Activated CD4-positive, alpha-beta memory T cell treated with anti-CD3 and anti-CD28 coated beads for 36 hours (primary cell): ENCODE measurements at regions not wholly inside any gene's neighbourhood (a gene's known extent, or its start where the extent isn't known, plus 50 kb on each side); places are given as distances from the start of the nearest gene placed in this dataset.

Experiments
- CTCF ChIA-PET: fragments of 350-600 bp; sonication (Branson Sonifier 250); formaldehyde crosslinking; loops from one replicate; lab custom pipeline; 2021; ENCODE audit warnings: antibody characterized with exemption, inconsistent platforms; lab: Charles Lee
- POLR2A ChIA-PET: fragments of 350-600 bp; sonication (Branson Sonifier 250); formaldehyde crosslinking; loops from one replicate; lab custom pipeline; 2021; ENCODE audit warnings: antibody characterized with exemption; lab: Charles Lee
- DNase-seq: peaks from one replicate; pipeline ENCODE4 v3.0.0-alpha.2; 2020
- H3K27ac Mint-ChIP-seq: one replicate; pipeline ENCODE4 v1.8.0; 2021; ENCODE audit warnings: mixed read lengths
- H3K27me3 Mint-ChIP-seq: one replicate; pipeline ENCODE4 v1.8.0; 2021; ENCODE audit warnings: mixed read lengths
- H3K36me3 Mint-ChIP-seq: one replicate; pipeline ENCODE4 v1.8.0; 2021; ENCODE audit warnings: mixed read lengths
- H3K4me1 Mint-ChIP-seq: one replicate; pipeline ENCODE4 v1.8.0; 2021; ENCODE audit warnings: low read depth, mixed read lengths
- H3K4me3 Mint-ChIP-seq: one replicate; pipeline ENCODE4 v1.8.0; 2021; ENCODE audit warnings: mild to moderate bottlenecking, mixed read lengths
- H3K9me3 Mint-ChIP-seq: one replicate; pipeline ENCODE4 v1.8.0; 2021; ENCODE audit warnings: mixed read lengths
- intact Hi-C: fragments of 100-400 bp; cut with micrococcal nuclease; formaldehyde crosslinking; loops from one replicate; pipeline ENCODE4 v1.15.1; 2023

DNA sequence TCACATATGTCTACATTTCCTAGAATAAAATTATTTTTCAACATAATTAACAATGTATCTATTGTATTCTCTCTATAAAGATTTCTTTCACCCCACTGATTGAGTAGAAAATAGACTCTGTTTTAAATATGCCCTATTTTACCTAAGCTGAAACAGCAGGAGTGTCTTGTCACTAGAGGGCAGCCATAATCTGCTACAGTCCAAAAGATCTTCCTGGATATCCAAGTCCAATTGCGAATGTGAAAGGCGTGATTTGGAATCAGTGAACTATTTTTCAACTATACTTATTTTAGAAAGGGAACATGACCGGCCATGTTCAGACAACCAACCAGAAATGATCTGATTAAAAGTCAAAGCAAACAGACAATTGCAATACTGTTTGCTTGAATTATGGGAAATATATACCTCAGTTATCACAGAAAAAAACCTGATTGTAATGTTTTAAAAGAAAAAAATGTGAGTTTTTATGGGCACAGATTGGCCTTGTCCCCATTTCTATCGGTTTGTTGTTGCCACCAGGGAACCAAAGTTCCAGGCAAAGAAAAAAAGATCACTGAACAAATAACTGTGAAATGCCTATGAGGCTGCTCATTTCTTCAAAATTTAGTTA lies 1211.0 kb upstream of the ADGRL4 start:
- intact Hi-C loops: no loop called here
- no peaks in the 10 kb centered on the region for H3K27me3 Mint-ChIP-seq
- H3K9me3 Mint-ChIP-seq: peaks cover 9% of the 10 kb centered on the region
- H3K36me3 Mint-ChIP-seq: no peaks in the 10 kb centered on the region
- DNase-seq: no peak
- CTCF ChIA-PET: no interaction called here
- no peak overlapping the region for H3K27ac Mint-ChIP-seq
- POLR2A ChIA-PET: no interaction called here
- no peak overlapping the region for H3K4me3 Mint-ChIP-seq
- no peaks in the 10 kb centered on the region for H3K4me1 Mint-ChIP-seq

DNA sequence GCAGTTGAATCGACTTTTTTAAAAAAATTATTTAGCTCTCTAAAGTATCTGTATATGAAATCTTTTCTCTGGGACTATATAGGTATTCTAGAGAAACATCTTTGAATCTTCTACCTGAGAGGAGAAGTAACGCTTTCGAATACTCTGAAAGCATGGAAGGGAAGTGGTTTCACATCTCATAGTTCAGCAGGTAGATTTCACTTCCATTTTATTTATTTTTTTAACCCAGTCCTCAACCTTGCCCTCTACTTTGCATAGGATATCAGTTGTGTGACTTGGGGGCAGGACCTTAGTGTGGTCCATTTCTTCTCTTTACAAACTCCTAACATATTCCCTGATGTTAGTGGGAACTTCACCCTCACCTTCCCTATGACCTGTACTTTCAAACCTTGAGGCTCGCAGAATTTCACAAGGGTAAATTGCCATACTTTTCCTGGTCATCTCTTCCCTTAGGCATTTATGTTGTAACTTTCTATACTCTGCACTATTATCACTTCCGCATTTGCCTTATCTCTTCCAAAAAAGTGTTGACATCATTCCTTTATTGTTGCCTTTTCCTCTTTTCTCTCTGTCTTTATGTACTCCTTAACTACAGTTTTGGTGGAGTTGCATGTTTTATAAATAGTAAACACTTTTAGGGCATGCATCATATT lies 1208.5 kb upstream of the ADGRL4 start:
- CTCF ChIA-PET: no interaction called here
- Mint-ChIP-seq H3K9me3 (peaks cover 9% of the 10 kb centered on the region), H3K36me3 (no peaks in the 10 kb centered on the region), H3K27ac (no peak overlapping the region), H3K27me3 (no peaks in the 10 kb centered on the region), H3K4me1 (no peaks in the 10 kb centered on the region), H3K4me3 (no peak overlapping the region)
- intact Hi-C loops: no loop called here
- POLR2A ChIA-PET: no interaction called here
- no peak for DNase-seq

DNA sequence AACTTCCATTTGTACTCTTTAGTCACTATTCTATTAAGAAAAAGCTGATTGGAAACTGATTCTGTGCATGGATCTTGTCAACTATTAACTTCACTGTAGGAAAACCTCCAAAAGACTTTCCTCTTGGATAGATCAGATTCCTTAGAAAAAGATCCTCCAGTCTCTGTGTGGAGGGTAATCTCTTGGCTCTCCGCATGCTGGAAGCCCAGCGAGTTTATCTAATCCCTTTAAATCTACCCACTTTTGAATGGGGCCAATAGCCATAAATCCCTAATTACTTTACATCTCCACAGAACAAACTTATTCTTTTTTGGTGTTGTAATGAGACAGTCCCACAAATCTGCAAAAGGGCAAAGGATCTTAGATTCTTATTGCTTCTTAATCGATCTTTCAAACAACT lies 1206.4 kb upstream of the ADGRL4 start:
- CTCF ChIA-PET: no interaction called here

DNA sequence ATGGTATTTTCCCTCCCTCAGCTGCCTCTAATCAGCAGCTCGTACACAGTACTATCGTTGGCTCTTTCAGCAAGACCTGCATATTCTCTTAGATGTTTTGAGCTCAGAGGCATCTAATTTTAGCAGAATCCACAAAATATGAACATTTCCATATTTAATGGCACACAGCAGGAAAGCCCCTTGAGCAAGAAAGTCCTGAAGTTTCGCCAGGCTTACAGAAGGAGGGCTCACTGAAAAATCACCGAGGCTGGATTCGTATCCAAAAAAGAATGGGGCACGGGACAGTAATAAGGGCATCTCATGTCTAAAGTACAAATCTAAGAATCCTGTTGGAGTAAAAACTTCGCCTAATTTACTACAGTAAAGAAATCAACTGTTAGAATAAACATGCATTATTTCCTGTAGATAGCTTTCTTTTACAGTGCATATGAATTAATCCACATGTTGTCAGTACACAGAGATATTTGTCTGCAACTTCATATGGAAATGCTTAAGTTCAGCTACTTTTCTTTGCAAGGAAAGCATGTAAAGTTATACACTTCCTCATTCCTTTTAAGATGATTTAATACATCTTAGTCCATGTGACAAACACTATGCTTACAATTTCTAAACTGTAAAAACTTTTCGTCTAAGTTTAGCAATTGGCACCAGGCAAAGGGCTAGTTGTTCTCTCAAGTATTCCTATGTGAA lies 1205.3 kb upstream of the ADGRL4 start:
- no peaks in the 10 kb centered on the region for H3K27me3 Mint-ChIP-seq
- H3K4me3 Mint-ChIP-seq: no peak overlapping the region
- no peaks in the 10 kb centered on the region for H3K4me1 Mint-ChIP-seq
- peaks cover 10% of the 10 kb centered on the region for H3K9me3 Mint-ChIP-seq
- H3K27ac Mint-ChIP-seq: no peak overlapping the region
- intact Hi-C loops: no loop called here
- POLR2A ChIA-PET: no interaction called here
- CTCF ChIA-PET: no interaction called here
- H3K36me3 Mint-ChIP-seq: no peaks in the 10 kb centered on the region
- DNase-seq: no peak

More for the DNA sequence above, 1206.4 kb upstream of the ADGRL4 start:
- no peaks in the 10 kb centered on the region for H3K4me1 Mint-ChIP-seq
- H3K9me3 Mint-ChIP-seq: peaks cover 8% of the 10 kb centered on the region
- no peak overlapping the region for H3K27ac Mint-ChIP-seq
- no peak overlapping the region for H3K4me3 Mint-ChIP-seq
- no peak for DNase-seq
- POLR2A ChIA-PET: no interaction called here
- H3K36me3 Mint-ChIP-seq: no peaks in the 10 kb centered on the region
- no peaks in the 10 kb centered on the region for H3K27me3 Mint-ChIP-seq
- intact Hi-C loops: no loop called here

DNA sequence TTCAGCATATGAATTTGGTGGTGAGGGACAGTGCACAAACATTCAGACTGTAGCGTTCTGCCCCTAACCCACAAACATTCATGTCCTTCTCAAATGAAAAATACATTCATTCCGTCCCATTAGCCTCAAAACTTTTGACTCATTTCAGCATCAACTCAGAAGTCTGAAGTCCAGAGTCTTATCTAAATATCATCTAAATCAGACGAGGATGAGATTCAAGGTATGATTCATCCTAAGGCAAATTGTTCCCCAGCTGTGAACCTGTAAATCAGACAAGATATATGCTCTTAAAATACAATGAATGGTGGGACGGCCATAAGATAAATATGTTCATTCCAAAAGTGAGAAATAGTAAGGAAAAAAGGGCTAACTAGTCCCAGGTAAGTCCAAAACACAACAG lies 1195.6 kb upstream of the ADGRL4 start:
- Mint-ChIP-seq H3K27ac (no peak overlapping the region), H3K4me1 (no peaks in the 10 kb centered on the region), H3K27me3 (no peaks in the 10 kb centered on the region), H3K4me3 (no peak overlapping the region), H3K9me3 (peaks cover 10% of the 10 kb centered on the region), H3K36me3 (no peaks in the 10 kb centered on the region)
- ChIA-PET POLR2A (no interaction called here), CTCF (no interaction called here)
- DNase-seq: no peak
- intact Hi-C loops: no loop called here

DNA sequence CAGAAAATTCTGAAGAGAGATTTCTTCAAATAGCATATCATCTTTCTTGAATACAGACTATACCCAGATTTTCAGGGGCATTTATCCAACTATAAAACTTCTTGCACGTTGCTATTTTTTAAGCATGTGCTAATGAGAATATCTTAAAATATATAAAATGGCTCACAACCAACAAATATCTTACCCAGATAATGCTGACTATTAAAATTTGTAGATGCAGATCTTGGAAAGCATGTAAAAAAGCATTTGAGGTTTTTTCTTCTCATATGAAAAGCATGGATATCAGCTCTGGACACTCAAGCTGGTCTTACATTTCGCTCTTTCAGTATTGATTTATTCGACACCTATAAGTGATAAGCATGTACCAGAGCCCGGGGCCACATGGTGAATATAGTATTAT lies 1187.7 kb upstream of the ADGRL4 start:
- POLR2A ChIA-PET: no interaction called here
- intact Hi-C loops: no loop called here
- Mint-ChIP-seq H3K4me1 (no peaks in the 10 kb centered on the region), H3K9me3 (peaks cover 2% of the 10 kb centered on the region), H3K27ac (no peak overlapping the region), H3K4me3 (no peak overlapping the region), H3K27me3 (no peaks in the 10 kb centered on the region), H3K36me3 (no peaks in the 10 kb centered on the region)
- DNase-seq: no peak
- CTCF ChIA-PET: no interaction called here

DNA sequence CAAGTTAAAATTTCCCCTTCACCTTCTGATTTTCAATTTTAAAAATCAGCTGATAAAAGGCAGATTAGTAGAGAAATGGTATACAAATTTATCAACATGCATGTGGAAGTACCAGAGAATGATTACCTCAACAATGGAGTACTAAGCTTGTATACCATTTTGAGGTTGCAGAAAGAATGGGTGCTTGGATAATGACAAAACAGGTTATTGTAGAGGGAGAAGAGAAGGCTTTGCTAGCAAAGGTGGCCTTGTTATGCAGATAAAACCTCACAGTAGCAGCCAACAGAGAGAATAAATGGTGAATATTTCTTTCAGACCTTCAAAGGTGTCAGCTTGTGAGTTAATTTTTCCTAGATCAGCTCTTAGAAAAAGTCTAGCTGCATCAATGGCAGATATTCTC lies 1174.9 kb upstream of the ADGRL4 start:
- H3K4me1 Mint-ChIP-seq: no peaks in the 10 kb centered on the region
- ChIA-PET POLR2A (no interaction called here), CTCF (no interaction called here)
- intact Hi-C loops: no loop called here
- no peak for DNase-seq
- no peak overlapping the region for H3K27ac Mint-ChIP-seq
- no peak overlapping the region for H3K4me3 Mint-ChIP-seq
- no peaks in the 10 kb centered on the region for H3K36me3 Mint-ChIP-seq
- H3K9me3 Mint-ChIP-seq: peaks cover 10% of the 10 kb centered on the region
- no peaks in the 10 kb centered on the region for H3K27me3 Mint-ChIP-seq

DNA sequence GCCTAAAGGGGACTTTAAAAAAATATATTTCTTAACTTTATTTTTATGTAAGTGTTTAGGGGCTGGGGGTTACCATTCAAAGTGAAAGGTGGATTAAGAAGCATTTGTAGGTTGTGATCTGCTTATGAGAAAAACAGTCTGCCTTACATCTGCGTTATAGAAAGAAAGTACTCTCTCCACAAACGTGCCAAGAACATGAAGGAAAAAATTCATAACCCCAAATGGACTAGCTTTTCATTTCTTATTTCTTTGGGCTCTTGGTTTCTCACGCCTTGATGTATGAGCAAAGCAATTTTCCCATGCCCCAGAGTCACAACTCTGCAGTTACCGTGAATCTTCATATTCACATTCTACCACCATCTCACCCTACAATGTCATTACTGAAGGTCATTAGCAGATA lies 1165.1 kb upstream of the ADGRL4 start:
- H3K36me3 Mint-ChIP-seq: no peaks in the 10 kb centered on the region
- ChIA-PET POLR2A (no interaction called here), CTCF (no interaction called here)
- no peak for DNase-seq
- H3K9me3 Mint-ChIP-seq: peaks cover 11% of the 10 kb centered on the region
- no peak overlapping the region for H3K4me3 Mint-ChIP-seq
- no peaks in the 10 kb centered on the region for H3K27me3 Mint-ChIP-seq
- H3K4me1 Mint-ChIP-seq: no peaks in the 10 kb centered on the region
- intact Hi-C loops: no loop called here
- H3K27ac Mint-ChIP-seq: no peak overlapping the region

DNA sequence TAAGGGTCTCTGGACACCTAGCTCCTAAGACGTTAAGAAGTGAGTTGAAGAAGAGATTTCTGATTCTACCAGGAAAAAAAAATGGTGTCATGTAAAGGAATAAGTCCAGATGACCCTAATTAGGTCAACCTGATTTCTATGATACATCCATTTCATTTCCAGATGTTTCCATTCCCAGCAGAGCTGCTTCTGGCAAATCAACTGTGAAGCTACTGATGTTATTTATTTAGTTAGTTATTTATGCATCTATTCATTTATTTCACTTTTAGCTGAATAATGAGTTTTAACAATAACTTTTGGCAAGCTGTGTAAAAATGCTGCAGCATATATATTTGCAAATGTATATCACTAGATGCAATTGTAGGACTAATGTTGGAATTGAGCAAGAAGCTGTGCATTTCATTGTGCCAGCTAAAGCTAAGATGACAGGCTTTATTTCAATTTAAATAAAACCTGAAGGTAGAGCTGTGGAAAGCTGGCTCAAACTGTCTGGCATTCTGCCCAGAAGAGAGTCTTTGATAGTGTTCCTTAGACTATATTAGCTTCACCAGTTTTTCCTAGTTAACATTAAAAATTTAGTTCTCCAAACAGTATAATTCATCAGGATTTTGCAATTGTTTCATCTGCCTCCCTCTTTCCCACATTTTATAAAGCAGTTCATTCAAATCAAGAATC lies 1164.4 kb upstream of the ADGRL4 start:
- intact Hi-C loops: no loop called here
- ChIA-PET POLR2A (no interaction called here), CTCF (no interaction called here)
- Mint-ChIP-seq H3K27me3 (no peaks in the 10 kb centered on the region), H3K36me3 (no peaks in the 10 kb centered on the region), H3K4me3 (no peak overlapping the region), H3K27ac (no peak overlapping the region), H3K4me1 (no peaks in the 10 kb centered on the region), H3K9me3 (peaks cover 9% of the 10 kb centered on the region)
- no peak for DNase-seq

DNA sequence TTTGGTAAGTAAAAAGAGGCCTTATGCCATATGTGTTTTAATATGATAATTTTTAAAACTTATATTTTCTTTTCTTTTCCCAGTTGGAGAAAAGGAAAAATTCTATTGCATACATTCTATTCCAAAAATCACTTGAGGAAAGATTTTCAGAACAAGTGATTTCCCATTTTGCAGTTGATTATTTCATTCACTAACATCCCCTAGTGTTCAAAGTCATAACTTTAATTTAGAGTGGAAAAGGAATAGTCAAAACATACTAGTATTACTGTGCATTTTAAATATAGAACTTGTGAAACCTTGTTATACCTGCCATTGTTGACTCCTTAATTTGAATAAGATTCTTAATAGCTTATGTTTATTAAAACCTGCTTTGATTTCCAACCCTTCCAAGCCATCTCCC lies 1157.6 kb upstream of the ADGRL4 start:
- POLR2A ChIA-PET: no interaction called here
- Mint-ChIP-seq H3K4me3 (no peak overlapping the region), H3K4me1 (no peaks in the 10 kb centered on the region), H3K27me3 (no peaks in the 10 kb centered on the region), H3K36me3 (no peaks in the 10 kb centered on the region), H3K27ac (no peak overlapping the region), H3K9me3 (peaks cover 6% of the 10 kb centered on the region)
- CTCF ChIA-PET: no interaction called here
- intact Hi-C loops: no loop called here
- no peak for DNase-seq

DNA sequence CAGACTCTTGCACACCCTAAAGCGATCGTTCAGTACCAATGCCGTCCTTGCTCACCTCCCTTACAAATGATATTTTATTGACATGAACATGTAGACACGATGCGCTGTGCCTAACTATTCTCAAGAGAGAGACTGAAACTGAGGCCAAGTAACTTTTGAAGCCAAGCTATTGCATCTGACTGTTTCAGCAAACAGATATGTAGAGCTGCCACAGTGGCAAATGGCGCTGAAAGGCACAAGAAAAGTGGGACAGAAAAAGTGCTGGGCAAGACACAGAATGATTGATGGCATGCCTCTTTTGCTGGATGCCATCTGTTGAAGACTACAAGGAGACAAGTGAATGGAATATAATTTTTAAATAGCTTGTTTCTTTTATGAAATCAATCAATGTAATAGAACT lies 1157.2 kb upstream of the ADGRL4 start:
- H3K4me1 Mint-ChIP-seq: no peaks in the 10 kb centered on the region
- H3K27ac Mint-ChIP-seq: no peak overlapping the region
- ChIA-PET CTCF (no interaction called here), POLR2A (no interaction called here)
- H3K9me3 Mint-ChIP-seq: peaks cover 6% of the 10 kb centered on the region
- H3K4me3 Mint-ChIP-seq: no peak overlapping the region
- DNase-seq: no peak
- H3K27me3 Mint-ChIP-seq: no peaks in the 10 kb centered on the region
- intact Hi-C loops: no loop called here
- H3K36me3 Mint-ChIP-seq: no peaks in the 10 kb centered on the region

DNA sequence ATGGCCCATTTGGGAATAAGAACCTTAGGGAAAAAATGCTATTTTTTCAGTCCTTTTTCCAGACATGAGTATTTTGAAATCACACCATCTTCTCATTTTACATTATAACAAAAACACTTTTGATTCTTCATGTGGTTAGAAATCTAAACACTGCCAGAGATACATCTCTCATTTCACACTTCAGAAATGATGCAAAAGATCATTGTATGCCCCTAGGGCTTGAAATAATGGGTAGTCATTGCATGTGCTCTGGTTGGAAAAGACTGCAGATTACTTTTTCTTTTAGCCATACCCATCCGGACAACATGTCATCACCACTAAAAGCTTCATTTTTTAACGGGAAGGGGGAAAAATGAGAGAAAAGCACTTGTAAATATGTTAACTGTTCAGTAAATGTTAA lies 1152.2 kb upstream of the ADGRL4 start:
- DNase-seq: no peak
- ChIA-PET CTCF (no interaction called here), POLR2A (no interaction called here)
- no peak overlapping the region for H3K27ac Mint-ChIP-seq
- H3K36me3 Mint-ChIP-seq: no peaks in the 10 kb centered on the region
- H3K27me3 Mint-ChIP-seq: no peaks in the 10 kb centered on the region
- no peaks in the 10 kb centered on the region for H3K4me1 Mint-ChIP-seq
- H3K4me3 Mint-ChIP-seq: no peak overlapping the region
- intact Hi-C loops: no loop called here
- peaks cover 11% of the 10 kb centered on the region for H3K9me3 Mint-ChIP-seq
